ENCODE measurements at regions not wholly inside any gene's neighbourhood (a gene's known extent, or its start where the extent isn't known, plus 50 kb on each side); places are given as distances from the start of the nearest gene placed in this dataset.

- TF ChIP-seq CTCF (IDR thresholded peaks at IDR 0.05) (no peak), POLR2A (IDR thresholded peaks at IDR 0.05) (no peak), EP300 (IDR thresholded peaks at IDR 0.05) (no peak)
These were observed 1077.1 kb downstream of the TYW1 start for GRCh38 chr7:68073701-68074100.
